ENCODE measurements at regions not wholly inside any gene's neighbourhood (a gene's known extent, or its start where the extent isn't known, plus 50 kb on each side); places are given as distances from the start of the nearest gene placed in this dataset.
A peak's percentile ranks its signal among the peaks of the same experiment; 100 is the strongest.

GRCh38 chr10:76626386-76626785 is 1011.2 kb downstream of the KCNMA1 start:
- intact Hi-C loops (cut with DNase I): no loop called here
- Histone ChIP-seq H3K4me3 (no peak overlapping the region), H3K9me3 (replicated peaks in 1 of 3) (no peaks in the 10 kb centered on the region), H3K27me3 (no peaks in the 10 kb centered on the region), H3K36me3 (replicated peaks in 1 of 2) (no peaks in the 10 kb centered on the region), H3K4me1 (replicated peaks in 1 of 2) (peaks cover 10 to 15% of the 10 kb centered on the region in 2 donors), H3K27ac (no peak overlapping the region)
- no peak for TF ChIP-seq POLR2A (IDR thresholded peaks at IDR 0.05)
- TF ChIP-seq CTCF (IDR thresholded peaks at IDR 0.05): no peak
- peak; percentile 27 to 78 (median 69) for DNase-seq
- 26 to 28% (median 26%) methylated on average over 2 of the region's 2 CpGs for WGBS, 4 donors

GRCh38 chr10:76624470-76624869 is 1013.1 kb downstream of the KCNMA1 start:
- no peaks in the 10 kb centered on the region for H3K27me3 ChIP-seq
- no peak overlapping the region for H3K27ac ChIP-seq
- no peaks in the 10 kb centered on the region for H3K36me3 ChIP-seq (replicated peaks in 1 of 2)
- H3K4me3 ChIP-seq: no peak overlapping the region
- intact Hi-C loops (cut with DNase I): no loop called here
- 84 to 95% (median 90%) methylated on average over 6 of the region's 6 CpGs for WGBS, 4 donors
- H3K9me3 ChIP-seq (replicated peaks in 1 of 3): no peaks in the 10 kb centered on the region
- H3K4me1 ChIP-seq (replicated peaks in 1 of 2): peaks cover 10 to 11% of the 10 kb centered on the region in 2 donors
- TF ChIP-seq POLR2A (IDR thresholded peaks at IDR 0.05) (no peak), CTCF (IDR thresholded peaks at IDR 0.05) (no peak)
- no peak for DNase-seq

- TF ChIP-seq CTCF (IDR thresholded peaks at IDR 0.05) (no peak), POLR2A (IDR thresholded peaks at IDR 0.05) (no peak)
- intact Hi-C loops (cut with DNase I): no loop called here
- no peak for DNase-seq
- H3K4me3 ChIP-seq: no peak overlapping the region
- no peaks in the 10 kb centered on the region for H3K9me3 ChIP-seq (replicated peaks in 1 of 3)
- H3K27ac ChIP-seq: no peak overlapping the region
- WGBS, 4 donors: 42 to 82% (median 68%) methylated on average over 2 of the region's 2 CpGs
- H3K4me1 ChIP-seq (replicated peaks in 1 of 2): peaks cover 10 to 11% of the 10 kb centered on the region in 2 donors
- H3K27me3 ChIP-seq: no peaks in the 10 kb centered on the region
- H3K36me3 ChIP-seq (replicated peaks in 1 of 2): no peaks in the 10 kb centered on the region
These were observed 1015.6 kb downstream of the KCNMA1 start for GRCh38 chr10:76621886-76622620.

GRCh38 chr10:76618641-76619040 is 1019.0 kb downstream of the KCNMA1 start:
- H3K27me3 ChIP-seq: no peaks in the 10 kb centered on the region
- TF ChIP-seq POLR2A (IDR thresholded peaks at IDR 0.05): no peak
- no peak for TF ChIP-seq CTCF (IDR thresholded peaks at IDR 0.05)
- 84 to 94% (median 86%) methylated on average over 1 of the region's 1 CpG for WGBS, 4 donors
- H3K4me1 ChIP-seq (replicated peaks in 1 of 2): no peaks in the 10 kb centered on the region
- no peak overlapping the region for H3K27ac ChIP-seq
- no peaks in the 10 kb centered on the region for H3K36me3 ChIP-seq (replicated peaks in 1 of 2)
- H3K4me3 ChIP-seq: no peak overlapping the region
- DNase-seq: no peak
- H3K9me3 ChIP-seq (replicated peaks in 1 of 3): no peaks in the 10 kb centered on the region
- intact Hi-C loops (cut with DNase I): no loop called here

All from adrenal gland (tissue), 9 donors.